Upper lobe of left lung (tissue), 6 donors: ENCODE measurements at regions not wholly inside any gene's neighbourhood (a gene's known extent, or its start where the extent isn't known, plus 50 kb on each side); places are given as distances from the start of the nearest gene placed in this dataset.

Experiments used
- ATAC-seq, 2 donors: fragments of 200-7000 bp; cut with Tn5 transposase; one replicate each; pipeline ENCODE4 v1.9.1; 2022; ENCODE audit warnings: mild to moderate bottlenecking in 2 of 2, moderate library complexity in 2 of 2; ENCODE audit not compliant: low FRiP score in 2 of 2
- DNase-seq, 2 donors: peaks; one replicate each; pipeline ENCODE4 v3.0.0-alpha.2; 2019 to 2020
- H3K27ac ChIP-seq, 4 donors: fragments of 200-600 bp; sonication (generic); one replicate each; pipeline ENCODE4 v1.5.1; 2016 to 2019
- H3K27me3 ChIP-seq, 4 donors: fragments of 200-600 bp; sonication (generic); one replicate each; pipeline ENCODE4 v1.5.1; 2017 to 2019
- H3K36me3 ChIP-seq, 4 donors: fragments of 200-600 bp; sonication (generic); one replicate each; pipeline ENCODE4 v1.5.1; 2016 to 2019
- H3K4me1 ChIP-seq, 4 donors: fragments of 200-600 bp; sonication (generic); one replicate each; pipeline ENCODE4 v1.5.1; 2018 to 2019
- H3K4me3 ChIP-seq, 4 donors: fragments of 200-600 bp; sonication (generic); one replicate each; pipeline ENCODE4 v1.5.1; 2017 to 2019; ENCODE audit warnings: mild to moderate bottlenecking in 2 of 4, moderate library complexity in 1 of 4
- H3K9me3 ChIP-seq, 4 donors: fragments of 200-600 bp; sonication (generic); one replicate each; pipeline ENCODE4 v1.5.1; 2018 to 2019
- CTCF ChIP-seq, 6 experiments: fragments of 450-650 bp in 4 of 6; fragments of 200-600 bp in 2 of 6; sonication (generic) in 2 of 6; IDR thresholded peaks; one replicate each; pipeline ENCODE4 v1.5.1; 2016 to 2019; ENCODE audit warnings: antibody characterized with exemption in 6 of 6
- EP300 ChIP-seq, 4 donors: sonication (generic); formaldehyde crosslinking; IDR thresholded peaks; one replicate each; pipeline ENCODE4 v1.5.1; 2017; ENCODE audit warnings: antibody characterized with exemption in 4 of 4, control low read depth in 2 of 4
- POLR2A ChIP-seq, 4 donors: fragments of 450-650 bp; IDR thresholded peaks; one replicate each; pipeline ENCODE4 v1.5.1; 2016 to 2017; ENCODE audit warnings: antibody characterized with exemption in 4 of 4, mild to moderate bottlenecking in 2 of 4
- POLR2AphosphoS5 ChIP-seq, 2 donors: sonication (generic); formaldehyde crosslinking; IDR thresholded peaks; one replicate each; pipeline ENCODE4 v1.5.1; 2017; ENCODE audit warnings: antibody characterized with exemption in 2 of 2
- WGBS, 2 donors: methylation state at CpG; one replicate each; pipeline ENCODE4 v1.1.5; 2017 to 2018; 5-methylcytosine and 5-hydroxymethylcytosine counted together
- donor health status: DM: no; HTN: no; CAD: no; lungs with moderate emphysema.
- donor health status: DM: no; HTN: yes; CAD: no; lungs with severe emphysema.

GRCh38 chr1:245026247-245026646, 128.5 kb upstream of the KIF26B start:
- TF ChIP-seq CTCF (IDR thresholded peaks at IDR 0.05) (no peak), POLR2A (IDR thresholded peaks at IDR 0.05) (no peak), EP300 (IDR thresholded peaks at IDR 0.05) (no peak), POLR2AphosphoS5 (IDR thresholded peaks at IDR 0.05) (no peak)
- no peaks in the 10 kb centered on the region for H3K4me1 ChIP-seq
- no peak overlapping the region for H3K27ac ChIP-seq
- DNase-seq = no peak
- no peaks in the 10 kb centered on the region for H3K9me3 ChIP-seq
- H3K36me3 ChIP-seq = no peaks in the 10 kb centered on the region
- 88 to 91% methylated on average over 3 of the region's 3 CpGs for WGBS, 2 donors
- ATAC-seq = no peak
- no peaks in the 10 kb centered on the region for H3K27me3 ChIP-seq
- H3K4me3 ChIP-seq = no peak overlapping the region

GRCh38 chr1:245025525-245025924, 129.3 kb upstream of the KIF26B start:
- no peak for ATAC-seq
- no peaks in the 10 kb centered on the region for H3K9me3 ChIP-seq

GRCh38 chr1:245023222-245023621, 131.6 kb upstream of the KIF26B start:
- 93 to 100% methylated on average over 2 of the region's 2 CpGs for WGBS, 2 donors
- Histone ChIP-seq H3K36me3 (no peaks in the 10 kb centered on the region), H3K27me3 (no peaks in the 10 kb centered on the region), H3K9me3 (no peaks in the 10 kb centered on the region), H3K4me1 (no peaks in the 10 kb centered on the region), H3K4me3 (no peak overlapping the region), H3K27ac (no peak overlapping the region)
- no peak for ATAC-seq
- TF ChIP-seq CTCF (IDR thresholded peaks at IDR 0.05) = no peak
- TF ChIP-seq POLR2A (IDR thresholded peaks at IDR 0.05) = no peak
- TF ChIP-seq EP300 (IDR thresholded peaks at IDR 0.05) = no peak
- no peak for TF ChIP-seq POLR2AphosphoS5 (IDR thresholded peaks at IDR 0.05)
- no peak for DNase-seq

More at GRCh38 chr1:245025525-245025924, 129.3 kb upstream of the KIF26B start:
- H3K4me3 ChIP-seq = no peak overlapping the region
- no peak for TF ChIP-seq POLR2AphosphoS5 (IDR thresholded peaks at IDR 0.05)
- no peak for TF ChIP-seq POLR2A (IDR thresholded peaks at IDR 0.05)
- no peak for TF ChIP-seq EP300 (IDR thresholded peaks at IDR 0.05)
- TF ChIP-seq CTCF (IDR thresholded peaks at IDR 0.05) = no peak
- H3K27me3 ChIP-seq = no peaks in the 10 kb centered on the region
- H3K27ac ChIP-seq = no peak overlapping the region
- WGBS, 2 donors = 95 to 96% methylated on average over 6 of the region's 6 CpGs
- no peaks in the 10 kb centered on the region for H3K36me3 ChIP-seq
- no peaks in the 10 kb centered on the region for H3K4me1 ChIP-seq
- no peak for DNase-seq

- Histone ChIP-seq H3K9me3 (no peaks in the 10 kb centered on the region), H3K4me1 (no peaks in the 10 kb centered on the region)
- ATAC-seq = no peak
These were observed 134.8 kb upstream of the KIF26B start for GRCh38 chr1:245019910-245020486.

More at GRCh38 chr1:245019910-245020486, 134.8 kb upstream of the KIF26B start:
- DNase-seq = no peak
- 78 to 87% methylated on average over 6 of the region's 6 CpGs for WGBS, 2 donors
- Histone ChIP-seq H3K4me3 (no peak overlapping the region), H3K27me3 (no peaks in the 10 kb centered on the region), H3K27ac (no peak overlapping the region), H3K36me3 (no peaks in the 10 kb centered on the region)
- no peak for TF ChIP-seq POLR2A (IDR thresholded peaks at IDR 0.05)
- TF ChIP-seq EP300 (IDR thresholded peaks at IDR 0.05) = no peak
- no peak for TF ChIP-seq CTCF (IDR thresholded peaks at IDR 0.05)
- TF ChIP-seq POLR2AphosphoS5 (IDR thresholded peaks at IDR 0.05) = no peak
